Vagina (tissue), 2 donors: ENCODE measurements at regions not wholly inside any gene's neighbourhood (a gene's known extent, or its start where the extent isn't known, plus 50 kb on each side); places are given as distances from the start of the nearest gene placed in this dataset.

Experiments used
- POLR2A ChIP-seq, 2 donors: fragments of 450-650 bp; IDR thresholded peaks; one replicate each; pipeline ENCODE4 v1.6.1; 2017; ENCODE audit warnings: antibody characterized with exemption in 2 of 2, mild to moderate bottlenecking in 2 of 2, moderate library complexity in 2 of 2
- TF ChIP-seq, protein P1 (sequence below), 3 experiments: fragments of 450-650 bp in 2 of 3; fragments of 200-600 bp in 1 of 3; sonication (generic) in 1 of 3; IDR thresholded peaks; one replicate each; pipeline ENCODE4 v1.5.1; 2017 to 2019; ENCODE audit warnings: antibody characterized with exemption in 3 of 3, mild to moderate bottlenecking in 2 of 3, moderate library complexity in 2 of 3

DNA sequence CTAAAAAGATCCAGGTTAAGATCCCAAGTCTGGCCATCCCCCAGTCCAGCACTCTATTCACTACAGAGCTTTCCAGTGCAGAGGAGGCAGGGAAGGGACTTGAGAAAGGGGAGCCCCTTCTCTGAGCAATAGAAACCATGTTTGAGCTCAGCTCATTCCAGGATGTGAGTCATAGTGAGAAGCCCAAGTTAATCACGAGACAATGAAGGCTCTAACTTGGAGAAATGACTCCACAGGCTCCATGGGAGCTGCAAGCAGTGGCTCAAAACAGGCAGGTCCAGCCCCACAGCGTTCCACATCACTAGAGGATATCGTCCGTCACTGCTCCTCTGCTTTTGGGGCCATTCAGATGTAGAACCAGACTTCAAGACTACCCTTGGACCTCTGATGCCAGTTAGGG is 59.1 kb downstream of the CAMK2N1 start:
- TF ChIP-seq, protein P1, sequence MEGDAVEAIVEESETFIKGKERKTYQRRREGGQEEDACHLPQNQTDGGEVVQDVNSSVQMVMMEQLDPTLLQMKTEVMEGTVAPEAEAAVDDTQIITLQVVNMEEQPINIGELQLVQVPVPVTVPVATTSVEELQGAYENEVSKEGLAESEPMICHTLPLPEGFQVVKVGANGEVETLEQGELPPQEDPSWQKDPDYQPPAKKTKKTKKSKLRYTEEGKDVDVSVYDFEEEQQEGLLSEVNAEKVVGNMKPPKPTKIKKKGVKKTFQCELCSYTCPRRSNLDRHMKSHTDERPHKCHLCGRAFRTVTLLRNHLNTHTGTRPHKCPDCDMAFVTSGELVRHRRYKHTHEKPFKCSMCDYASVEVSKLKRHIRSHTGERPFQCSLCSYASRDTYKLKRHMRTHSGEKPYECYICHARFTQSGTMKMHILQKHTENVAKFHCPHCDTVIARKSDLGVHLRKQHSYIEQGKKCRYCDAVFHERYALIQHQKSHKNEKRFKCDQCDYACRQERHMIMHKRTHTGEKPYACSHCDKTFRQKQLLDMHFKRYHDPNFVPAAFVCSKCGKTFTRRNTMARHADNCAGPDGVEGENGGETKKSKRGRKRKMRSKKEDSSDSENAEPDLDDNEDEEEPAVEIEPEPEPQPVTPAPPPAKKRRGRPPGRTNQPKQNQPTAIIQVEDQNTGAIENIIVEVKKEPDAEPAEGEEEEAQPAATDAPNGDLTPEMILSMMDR (IDR thresholded peaks at IDR 0.05): no peak
- no peak for TF ChIP-seq POLR2A (IDR thresholded peaks at IDR 0.05)
